ENCODE measurements at regions not wholly inside any gene's neighbourhood (a gene's known extent, or its start where the extent isn't known, plus 50 kb on each side); places are given as distances from the start of the nearest gene placed in this dataset.

DNA sequence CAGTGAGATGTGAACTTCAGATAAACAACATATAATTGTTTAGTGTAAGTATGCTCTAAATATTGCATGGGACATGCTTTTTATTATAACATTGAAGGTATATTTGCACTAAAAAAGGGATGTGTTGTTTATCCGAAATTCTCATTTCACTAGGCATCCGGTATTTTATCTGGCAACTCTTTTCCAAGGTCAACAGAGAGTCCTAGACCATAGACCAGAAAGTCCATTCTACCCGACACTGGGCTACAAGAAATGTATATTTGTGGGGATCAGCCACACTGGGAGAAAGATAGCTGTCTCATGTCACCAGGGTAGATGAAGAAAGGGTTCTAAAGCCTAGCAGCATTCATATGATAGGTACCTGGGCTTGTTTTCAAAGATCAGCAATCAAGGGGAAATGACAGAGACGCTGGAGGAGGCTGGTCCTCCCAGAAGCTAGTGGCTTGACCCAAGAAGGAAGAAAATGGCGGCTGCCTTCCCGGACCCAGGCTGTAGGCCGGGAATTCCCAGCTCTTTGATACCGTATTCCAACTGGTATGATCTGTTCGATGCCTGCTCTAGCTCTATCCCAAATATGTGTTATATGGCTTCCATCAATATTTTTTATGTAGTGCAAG is 161.1 kb upstream of the IRF2BP2 start:
- TF ChIP-seq SMC3 (IDR thresholded peaks at IDR 0.05; ENCODE audit: low read depth, low read length) = no peak
- TF ChIP-seq, protein P1, sequence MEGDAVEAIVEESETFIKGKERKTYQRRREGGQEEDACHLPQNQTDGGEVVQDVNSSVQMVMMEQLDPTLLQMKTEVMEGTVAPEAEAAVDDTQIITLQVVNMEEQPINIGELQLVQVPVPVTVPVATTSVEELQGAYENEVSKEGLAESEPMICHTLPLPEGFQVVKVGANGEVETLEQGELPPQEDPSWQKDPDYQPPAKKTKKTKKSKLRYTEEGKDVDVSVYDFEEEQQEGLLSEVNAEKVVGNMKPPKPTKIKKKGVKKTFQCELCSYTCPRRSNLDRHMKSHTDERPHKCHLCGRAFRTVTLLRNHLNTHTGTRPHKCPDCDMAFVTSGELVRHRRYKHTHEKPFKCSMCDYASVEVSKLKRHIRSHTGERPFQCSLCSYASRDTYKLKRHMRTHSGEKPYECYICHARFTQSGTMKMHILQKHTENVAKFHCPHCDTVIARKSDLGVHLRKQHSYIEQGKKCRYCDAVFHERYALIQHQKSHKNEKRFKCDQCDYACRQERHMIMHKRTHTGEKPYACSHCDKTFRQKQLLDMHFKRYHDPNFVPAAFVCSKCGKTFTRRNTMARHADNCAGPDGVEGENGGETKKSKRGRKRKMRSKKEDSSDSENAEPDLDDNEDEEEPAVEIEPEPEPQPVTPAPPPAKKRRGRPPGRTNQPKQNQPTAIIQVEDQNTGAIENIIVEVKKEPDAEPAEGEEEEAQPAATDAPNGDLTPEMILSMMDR (IDR thresholded peaks at IDR 0.05) = no peak

All from SK-N-SH (cell line).